GM23338 (cell line): ENCODE measurements at regions not wholly inside any gene's neighbourhood (a gene's known extent, or its start where the extent isn't known, plus 50 kb on each side); places are given as distances from the start of the nearest gene placed in this dataset.
A peak's percentile ranks its signal among the peaks of the same experiment; 100 is the strongest.

ENCODE experiments used
- ATAC-seq: fragments of 200-7000 bp; cut with Tn5 transposase; 3 replicates; pipeline ENCODE4 v1.9.1; 2020
- DNase-seq: peaks from one replicate; pipeline ENCODE4 v3.0.0-alpha.2; 2015; ENCODE audit warnings: low spot score
- H2AFZ ChIP-seq: fragments of 200-600 bp; sonication (generic); 2 replicates; pipeline ENCODE4 v1.8.0; 2016; ENCODE audit warnings: antibody characterized with exemption, mild to moderate bottlenecking, moderate library complexity
- H3F3A ChIP-seq: fragments of 200-600 bp; sonication (generic); replicated peaks from 2 replicates; pipeline ENCODE4 v1.8.0; 2017; ENCODE audit warnings: antibody characterized with exemption, mixed run types, low read depth
- H3K27ac ChIP-seq: fragments of 200-600 bp; sonication (generic); 2 replicates; pipeline ENCODE4 v1.6.1; 2016; ENCODE audit warnings: low read depth
- H3K27me3 ChIP-seq: fragments of 200-600 bp; sonication (generic); 2 replicates; pipeline ENCODE4 v1.8.0; 2016; ENCODE audit warnings: mild to moderate bottlenecking, mixed run types, moderate library complexity; ENCODE audit not compliant: insufficient read depth
- H3K36me3 ChIP-seq: fragments of 200-600 bp; sonication (generic); 2 replicates; pipeline ENCODE4 v1.8.0; 2016; ENCODE audit warnings: mild to moderate bottlenecking; ENCODE audit not compliant: insufficient read depth
- H3K4me1 ChIP-seq: fragments of 200-600 bp; sonication (generic); 2 replicates; pipeline ENCODE4 v1.8.0; 2016; ENCODE audit warnings: mild to moderate bottlenecking, moderate library complexity; ENCODE audit not compliant: insufficient read depth
- H3K4me2 ChIP-seq: fragments of 200-600 bp; sonication (generic); 2 replicates; pipeline ENCODE4 v1.7.1; 2017; ENCODE audit warnings: mixed run types
- H3K4me3 ChIP-seq: fragments of 200-600 bp; sonication (generic); 2 replicates; pipeline ENCODE4 v1.6.1; 2016; ENCODE audit warnings: mixed run types
- H3K79me2 ChIP-seq: fragments of 200-600 bp; sonication (generic); replicated peaks from 2 replicates; pipeline ENCODE4 v1.8.0; 2017; ENCODE audit warnings: mild to moderate bottlenecking; ENCODE audit not compliant: insufficient read depth
- H3K9me2 ChIP-seq: fragments of 200-600 bp; sonication (generic); 2 replicates; pipeline ENCODE4 v1.8.0; 2017; ENCODE audit not compliant: insufficient read depth
- H4K20me1 ChIP-seq: fragments of 200-600 bp; sonication (generic); replicated peaks from 2 replicates; pipeline ENCODE4 v1.8.0; 2017; ENCODE audit warnings: mild to moderate bottlenecking; ENCODE audit not compliant: insufficient read depth
- H3K27ac Mint-ChIP-seq: 2 replicates; pipeline ENCODE4 v1.8.0; 2020; ENCODE audit warnings: inconsistent platforms, mild to moderate bottlenecking, moderate library complexity, mixed read lengths
- H3K27me3 Mint-ChIP-seq: 3 replicates; pipeline ENCODE4 v1.8.0; 2022; ENCODE audit warnings: low read depth, mild to moderate bottlenecking, moderate library complexity, mixed read lengths, inconsistent platforms; ENCODE audit not compliant: insufficient read depth, poor library complexity
- H3K36me3 Mint-ChIP-seq: 3 replicates; pipeline ENCODE4 v1.8.0; 2021; ENCODE audit warnings: low read depth, mild to moderate bottlenecking, inconsistent platforms, moderate library complexity, mixed read lengths
- H3K4me1 Mint-ChIP-seq: 3 replicates; pipeline ENCODE4 v1.8.0; 2020; ENCODE audit warnings: mild to moderate bottlenecking, inconsistent platforms, mixed read lengths
- H3K4me3 Mint-ChIP-seq: 3 replicates; pipeline ENCODE4 v1.8.0; 2021; ENCODE audit warnings: moderate library complexity, mild to moderate bottlenecking, inconsistent platforms, mixed read lengths
- H3K9me3 Mint-ChIP-seq: 3 replicates; pipeline ENCODE4 v1.8.0; 2020; ENCODE audit warnings: moderate library complexity, mild to moderate bottlenecking, inconsistent platforms, mixed read lengths
- CREB1 ChIP-seq: fragments of 250-450 bp; sonication (Bioruptor Pico); IDR thresholded peaks from 2 replicates; pipeline ENCODE4 v1.5.0; 2020; ENCODE audit warnings: low read depth, mild to moderate bottlenecking, moderate library complexity
- CTCF ChIP-seq, 2 experiments: fragments of 200-600 bp in 1 of 2; sonication (generic) in 1 of 2; conservative IDR thresholded peaks; 2 replicates each; pipeline versions ENCODE4 v1.5.1 to v1.6.1; 2016 to 2017; ENCODE audit warnings: antibody characterized with exemption in 2 of 2, low read depth in 2 of 2, mild to moderate bottlenecking in 2 of 2, moderate library complexity in 1 of 2
- EZH2 ChIP-seq: fragments of 200-600 bp; sonication (generic); IDR thresholded peaks from one replicate; pipeline ENCODE4 v1.8.0; 2017; ENCODE audit warnings: antibody characterized with exemption, mild to moderate bottlenecking, low read depth; ENCODE audit not compliant: unreplicated experiment
- EZH2phosphoT487 ChIP-seq: fragments of 200-600 bp; sonication (generic); IDR thresholded peaks from one replicate; pipeline ENCODE4 v1.8.1; 2018; ENCODE audit warnings: antibody characterized with exemption; ENCODE audit not compliant: unreplicated experiment
- POLR2AphosphoS5 ChIP-seq: IDR thresholded peaks from 2 replicates; pipeline ENCODE4 v1.6.1; 2016; ENCODE audit warnings: antibody characterized with exemption, low read depth
- STAT1 ChIP-seq: IDR thresholded peaks from one replicate; pipeline ENCODE4 v1.6.1; 2016; ENCODE audit warnings: antibody characterized with exemption; ENCODE audit not compliant: unreplicated experiment
- ZNF114 ChIP-seq: fragments of 250-450 bp; sonication (Bioruptor Pico); IDR thresholded peaks from 2 replicates; pipeline ENCODE4 v1.5.0; 2020; ENCODE audit warnings: mild to moderate bottlenecking, moderate library complexity
- ZNF331 ChIP-seq: fragments of 250-450 bp; sonication (Bioruptor Pico); IDR thresholded peaks from 2 replicates; pipeline ENCODE4 v1.5.0; 2020; ENCODE audit warnings: low read depth, mild to moderate bottlenecking, moderate library complexity
- ZNF462 ChIP-seq: fragments of 250-450 bp; sonication (Bioruptor Pico); IDR thresholded peaks from 2 replicates; pipeline ENCODE4 v1.5.0; 2020; ENCODE audit warnings: mild to moderate bottlenecking, moderate library complexity
- TF ChIP-seq, protein P1 (sequence below): IDR thresholded peaks from one replicate; pipeline ENCODE4 v1.6.1; 2018; ENCODE audit warnings: antibody characterized with exemption; ENCODE audit not compliant: unreplicated experiment

DNA sequence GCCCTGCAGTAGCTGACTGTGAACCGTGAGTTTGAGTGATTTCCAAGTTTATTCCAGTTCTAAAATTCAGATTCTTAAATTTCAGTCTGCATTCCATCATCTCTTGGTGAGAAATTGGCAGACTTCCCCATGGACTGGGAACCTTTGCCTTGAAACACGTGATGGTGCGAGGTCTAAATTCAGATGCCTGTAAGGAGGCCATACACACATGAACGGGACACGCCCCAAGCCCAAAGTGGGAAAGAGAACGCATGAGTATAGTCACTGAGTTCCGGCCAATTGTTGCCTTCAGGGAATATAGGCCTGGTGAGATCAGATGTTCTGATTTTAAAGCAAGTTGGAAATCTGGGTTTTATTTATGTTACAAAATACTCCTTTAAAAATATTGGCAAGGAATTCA, 1084.4 kb upstream of the WWC1 start:
- Histone ChIP-seq H3K36me3 (no peaks in the 10 kb centered on the region), H3F3A (no peaks in the 10 kb centered on the region), H3K4me1 (no peaks in the 10 kb centered on the region), H3K27ac (no peak overlapping the region), H3K9me2 (peaks cover 10% of the 10 kb centered on the region; the same call in 1 of the 2 replicates), H3K4me3 (no peak overlapping the region), H2AFZ (peak overlapping the region; percentile 69), H3K4me2 (no peak overlapping the region), H4K20me1 (no peaks in the 10 kb centered on the region), H3K79me2 (no peaks in the 10 kb centered on the region), H3K27me3 (no peaks in the 10 kb centered on the region)
- Mint-ChIP-seq H3K36me3 (no peaks in the 10 kb centered on the region), H3K27me3 (peaks cover 3% of the 10 kb centered on the region), H3K4me3 (no peak overlapping the region), H3K4me1 (no peaks in the 10 kb centered on the region), H3K9me3 (no peaks in the 10 kb centered on the region; the same call in 2 of the 3 replicates), H3K27ac (no peak overlapping the region)
- no peak for DNase-seq
- ATAC-seq: no peak
- TF ChIP-seq CTCF (conservative IDR thresholded peaks at IDR 0.05; ENCODE audit: low read depth in 2 of 2): no peak

GRCh38 chr5:167208911-167209310, 1082.5 kb upstream of the WWC1 start:
- H3K9me3 Mint-ChIP-seq: no peaks in the 10 kb centered on the region; the same call in 2 of the 3 replicates
- H3K4me3 Mint-ChIP-seq: no peak overlapping the region
- Histone ChIP-seq H3K27me3 (no peaks in the 10 kb centered on the region), H3K4me2 (no peak overlapping the region), H4K20me1 (no peaks in the 10 kb centered on the region), H3K79me2 (no peaks in the 10 kb centered on the region), H3K4me3 (no peak overlapping the region), H3K4me1 (no peaks in the 10 kb centered on the region), H3F3A (no peaks in the 10 kb centered on the region), H3K9me2 (peaks cover 10% of the 10 kb centered on the region; the same call in 1 of the 2 replicates), H3K36me3 (no peaks in the 10 kb centered on the region), H2AFZ (no peak overlapping the region), H3K27ac (no peak overlapping the region)
- no peaks in the 10 kb centered on the region for H3K4me1 Mint-ChIP-seq
- no peak overlapping the region for H3K27ac Mint-ChIP-seq
- DNase-seq (peak; percentile 17), ATAC-seq (no peak)
- H3K36me3 Mint-ChIP-seq: no peaks in the 10 kb centered on the region
- no peaks in the 10 kb centered on the region for H3K27me3 Mint-ChIP-seq
- TF ChIP-seq ZNF331 (CRISPR knock-in tag): no peak
- TF ChIP-seq ZNF114 (CRISPR knock-in tag): no peak
- no peak for TF ChIP-seq POLR2AphosphoS5
- no peak for TF ChIP-seq EZH2phosphoT487
- TF ChIP-seq, protein P1, sequence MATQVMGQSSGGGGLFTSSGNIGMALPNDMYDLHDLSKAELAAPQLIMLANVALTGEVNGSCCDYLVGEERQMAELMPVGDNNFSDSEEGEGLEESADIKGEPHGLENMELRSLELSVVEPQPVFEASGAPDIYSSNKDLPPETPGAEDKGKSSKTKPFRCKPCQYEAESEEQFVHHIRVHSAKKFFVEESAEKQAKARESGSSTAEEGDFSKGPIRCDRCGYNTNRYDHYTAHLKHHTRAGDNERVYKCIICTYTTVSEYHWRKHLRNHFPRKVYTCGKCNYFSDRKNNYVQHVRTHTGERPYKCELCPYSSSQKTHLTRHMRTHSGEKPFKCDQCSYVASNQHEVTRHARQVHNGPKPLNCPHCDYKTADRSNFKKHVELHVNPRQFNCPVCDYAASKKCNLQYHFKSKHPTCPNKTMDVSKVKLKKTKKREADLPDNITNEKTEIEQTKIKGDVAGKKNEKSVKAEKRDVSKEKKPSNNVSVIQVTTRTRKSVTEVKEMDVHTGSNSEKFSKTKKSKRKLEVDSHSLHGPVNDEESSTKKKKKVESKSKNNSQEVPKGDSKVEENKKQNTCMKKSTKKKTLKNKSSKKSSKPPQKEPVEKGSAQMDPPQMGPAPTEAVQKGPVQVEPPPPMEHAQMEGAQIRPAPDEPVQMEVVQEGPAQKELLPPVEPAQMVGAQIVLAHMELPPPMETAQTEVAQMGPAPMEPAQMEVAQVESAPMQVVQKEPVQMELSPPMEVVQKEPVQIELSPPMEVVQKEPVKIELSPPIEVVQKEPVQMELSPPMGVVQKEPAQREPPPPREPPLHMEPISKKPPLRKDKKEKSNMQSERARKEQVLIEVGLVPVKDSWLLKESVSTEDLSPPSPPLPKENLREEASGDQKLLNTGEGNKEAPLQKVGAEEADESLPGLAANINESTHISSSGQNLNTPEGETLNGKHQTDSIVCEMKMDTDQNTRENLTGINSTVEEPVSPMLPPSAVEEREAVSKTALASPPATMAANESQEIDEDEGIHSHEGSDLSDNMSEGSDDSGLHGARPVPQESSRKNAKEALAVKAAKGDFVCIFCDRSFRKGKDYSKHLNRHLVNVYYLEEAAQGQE: no peak
- TF ChIP-seq STAT1: no peak
- no peak for TF ChIP-seq CREB1 (CRISPR knock-in tag)
- TF ChIP-seq EZH2: no peak
- no peak for TF ChIP-seq ZNF462
